ENCODE measurements at regions not wholly inside any gene's neighbourhood (a gene's known extent, or its start where the extent isn't known, plus 50 kb on each side); places are given as distances from the start of the nearest gene placed in this dataset.

DNA sequence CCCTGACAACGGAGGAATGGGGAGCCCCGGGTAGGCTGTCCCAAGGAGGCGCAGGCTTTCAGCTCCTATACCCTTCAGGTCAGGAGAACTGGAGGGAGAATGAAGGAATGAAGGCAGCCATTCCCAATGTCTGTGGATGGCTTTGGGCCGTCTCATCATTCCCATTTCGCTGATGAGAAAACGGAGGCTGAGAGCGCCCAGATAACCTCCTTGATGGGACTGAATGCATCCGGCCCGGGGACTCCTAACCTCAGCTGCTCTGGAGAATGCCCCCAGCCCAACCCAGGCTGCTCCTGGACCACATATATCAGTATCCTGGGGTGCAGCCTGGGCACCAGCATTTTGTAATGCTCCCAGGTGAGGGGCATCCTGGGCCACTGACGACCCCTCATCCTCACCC is 52.6 kb upstream of the RNU6ATAC start:
- no peak overlapping the region for H3K4me3 Mint-ChIP-seq
- H3K9me3 Mint-ChIP-seq = no peaks in the 10 kb centered on the region
- no peak overlapping the region for H3K27ac Mint-ChIP-seq
- peaks cover 25% of the 10 kb centered on the region for H3K4me1 Mint-ChIP-seq (ENCODE audit: unreplicated experiment)
- no peak for DNase-seq (ENCODE audit: extremely low spot score, unreplicated experiment)
- H3K36me3 Mint-ChIP-seq = no peaks in the 10 kb centered on the region
- no peaks in the 10 kb centered on the region for H3K27me3 Mint-ChIP-seq
- TF ChIP-seq, protein P1, sequence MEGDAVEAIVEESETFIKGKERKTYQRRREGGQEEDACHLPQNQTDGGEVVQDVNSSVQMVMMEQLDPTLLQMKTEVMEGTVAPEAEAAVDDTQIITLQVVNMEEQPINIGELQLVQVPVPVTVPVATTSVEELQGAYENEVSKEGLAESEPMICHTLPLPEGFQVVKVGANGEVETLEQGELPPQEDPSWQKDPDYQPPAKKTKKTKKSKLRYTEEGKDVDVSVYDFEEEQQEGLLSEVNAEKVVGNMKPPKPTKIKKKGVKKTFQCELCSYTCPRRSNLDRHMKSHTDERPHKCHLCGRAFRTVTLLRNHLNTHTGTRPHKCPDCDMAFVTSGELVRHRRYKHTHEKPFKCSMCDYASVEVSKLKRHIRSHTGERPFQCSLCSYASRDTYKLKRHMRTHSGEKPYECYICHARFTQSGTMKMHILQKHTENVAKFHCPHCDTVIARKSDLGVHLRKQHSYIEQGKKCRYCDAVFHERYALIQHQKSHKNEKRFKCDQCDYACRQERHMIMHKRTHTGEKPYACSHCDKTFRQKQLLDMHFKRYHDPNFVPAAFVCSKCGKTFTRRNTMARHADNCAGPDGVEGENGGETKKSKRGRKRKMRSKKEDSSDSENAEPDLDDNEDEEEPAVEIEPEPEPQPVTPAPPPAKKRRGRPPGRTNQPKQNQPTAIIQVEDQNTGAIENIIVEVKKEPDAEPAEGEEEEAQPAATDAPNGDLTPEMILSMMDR (conservative IDR thresholded peaks at IDR 0.05) = no peak

DNA sequence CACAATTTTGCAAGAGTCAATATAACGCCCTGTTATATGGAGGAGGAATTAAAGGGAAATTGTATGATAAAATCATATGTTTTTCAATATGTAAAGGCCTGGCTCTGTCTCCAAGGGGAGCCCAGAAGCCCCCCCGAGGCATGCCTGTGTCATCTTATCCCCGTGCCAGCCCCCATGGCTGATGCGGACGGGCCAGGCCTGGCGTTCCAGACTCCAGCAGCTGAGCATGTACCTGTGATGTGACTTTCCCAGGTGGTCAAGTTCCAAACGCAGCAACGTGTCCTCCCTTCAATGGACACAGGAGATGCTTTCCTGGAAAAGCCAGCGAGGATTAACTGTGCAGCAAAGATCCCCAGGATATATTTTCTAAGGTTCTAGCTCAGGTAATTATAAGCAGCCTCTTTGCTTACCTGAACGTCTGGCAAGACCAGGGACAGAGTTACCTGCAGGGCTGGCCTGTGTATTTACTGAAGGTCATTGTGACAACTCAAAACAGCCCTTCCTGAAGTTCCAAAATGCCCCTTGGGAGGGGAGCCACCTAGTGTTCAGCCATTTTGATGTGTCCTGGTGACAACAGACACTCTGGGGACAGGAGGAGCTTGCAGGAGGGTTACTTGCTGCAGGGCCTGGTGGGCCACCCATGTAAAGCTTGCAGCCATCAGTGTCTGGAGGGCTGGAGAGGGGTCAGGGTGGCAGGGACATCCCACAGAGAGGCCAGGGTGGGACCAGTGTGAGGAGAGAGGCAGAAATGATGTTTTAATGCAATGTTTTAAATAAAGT is 53.3 kb upstream of the RNU6ATAC start:
- no peak overlapping the region for H3K27ac Mint-ChIP-seq
- no peak overlapping the region for H3K4me3 Mint-ChIP-seq
- no peaks in the 10 kb centered on the region for H3K9me3 Mint-ChIP-seq

GRCh38 chr9:134218230-134218629 is 53.9 kb upstream of the RNU6ATAC start:
- Mint-ChIP-seq H3K27ac (no peak overlapping the region), H3K4me3 (no peak overlapping the region), H3K27me3 (peaks cover 4% of the 10 kb centered on the region), H3K4me1 (ENCODE audit: unreplicated experiment) (peaks cover 32% of the 10 kb centered on the region), H3K9me3 (no peaks in the 10 kb centered on the region), H3K36me3 (no peaks in the 10 kb centered on the region)
- TF ChIP-seq, protein P1 (conservative IDR thresholded peaks at IDR 0.05) = no peak
- no peak for DNase-seq (ENCODE audit: extremely low spot score, unreplicated experiment)

More for the DNA sequence above, 53.3 kb upstream of the RNU6ATAC start:
- Mint-ChIP-seq H3K36me3 (no peaks in the 10 kb centered on the region), H3K4me1 (ENCODE audit: unreplicated experiment) (peaks cover 25% of the 10 kb centered on the region), H3K27me3 (no peaks in the 10 kb centered on the region)
- TF ChIP-seq, protein P1 (conservative IDR thresholded peaks at IDR 0.05) = no peak
- no peak for DNase-seq (ENCODE audit: extremely low spot score, unreplicated experiment)

DNA sequence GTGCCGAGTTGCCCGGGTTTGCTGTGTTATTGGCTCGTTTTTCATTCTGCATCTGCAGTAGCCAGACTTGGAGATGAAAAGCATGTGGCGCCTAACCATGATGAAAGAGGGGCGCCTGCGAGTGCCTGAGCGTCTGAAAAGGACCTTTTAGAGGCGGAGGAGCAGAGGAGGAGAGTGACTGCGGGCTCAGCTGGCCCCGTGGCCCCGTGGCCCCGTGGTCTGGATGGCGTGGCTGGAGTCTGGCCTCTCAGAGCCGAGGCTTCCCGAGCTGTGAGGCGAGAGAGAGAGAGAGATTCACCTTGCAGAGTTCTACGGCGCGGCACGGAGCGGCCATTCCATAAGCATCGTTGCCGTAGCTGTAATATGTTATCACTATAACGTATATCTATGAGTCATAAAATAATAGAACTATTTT is 55.3 kb upstream of the RNU6ATAC start:
- H3K27ac Mint-ChIP-seq = no peak overlapping the region
- DNase-seq (ENCODE audit: extremely low spot score, unreplicated experiment) = no peak
- H3K27me3 Mint-ChIP-seq = peaks cover 4% of the 10 kb centered on the region
- TF ChIP-seq, protein P1 (conservative IDR thresholded peaks at IDR 0.05) = no peak
- no peaks in the 10 kb centered on the region for H3K36me3 Mint-ChIP-seq
- H3K9me3 Mint-ChIP-seq = no peaks in the 10 kb centered on the region
- H3K4me1 Mint-ChIP-seq (ENCODE audit: unreplicated experiment) = peaks cover 35% of the 10 kb centered on the region
- H3K4me3 Mint-ChIP-seq = no peak overlapping the region

- no peak for DNase-seq (ENCODE audit: extremely low spot score, unreplicated experiment)
- peak overlapping the region; percentile 66 for H3K27ac Mint-ChIP-seq
- TF ChIP-seq, protein P1 (conservative IDR thresholded peaks at IDR 0.05) = no peak
- H3K9me3 Mint-ChIP-seq = no peaks in the 10 kb centered on the region
- H3K4me3 Mint-ChIP-seq = no peak overlapping the region
- no peaks in the 10 kb centered on the region for H3K36me3 Mint-ChIP-seq
- peaks cover 4% of the 10 kb centered on the region for H3K27me3 Mint-ChIP-seq
- peaks cover 31% of the 10 kb centered on the region for H3K4me1 Mint-ChIP-seq (ENCODE audit: unreplicated experiment)
Observed at GRCh38 chr9:134220311-134220710, 55.9 kb upstream of the RNU6ATAC start.

All from type B pancreatic cell (in vitro differentiated cells).